ENCODE measurements at regions not wholly inside any gene's neighbourhood (a gene's known extent, or its start where the extent isn't known, plus 50 kb on each side); places are given as distances from the start of the nearest gene placed in this dataset.
"Not testable (repeated sequence)": the region's sequence is repeated elsewhere in the genome, so short reads cannot be mapped to it uniquely, and the experiment has no call there.

DNA sequence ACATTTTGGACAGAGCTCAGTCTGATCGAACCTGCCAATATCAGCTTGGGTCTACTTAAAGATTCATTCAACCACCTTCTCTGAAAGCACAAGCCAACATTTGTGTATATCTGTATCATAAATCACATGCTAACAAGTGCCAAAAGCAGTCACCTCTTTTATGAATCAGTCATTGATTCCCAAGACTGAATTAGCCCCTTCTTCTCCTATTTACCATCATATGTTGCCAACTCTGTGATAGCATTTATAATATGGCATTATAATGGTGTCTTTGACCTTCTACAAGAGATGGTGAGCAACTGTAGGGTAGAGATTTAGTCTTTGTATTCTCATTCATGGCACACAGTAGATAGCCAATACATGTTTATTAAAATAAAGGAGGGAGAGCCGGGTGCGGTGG is 61.4 kb downstream of the DDX53 start:
- Histone ChIP-seq H3K4me3 (ENCODE audit: low read depth, low read length) (no peak overlapping the region), H3K27me3 (ENCODE audit: control insufficient read depth, insufficient read depth, low read length) (no peaks in the 10 kb centered on the region), H3K36me3 (ENCODE audit: control insufficient read depth, insufficient read depth, low read length) (no peaks in the 10 kb centered on the region), H3K9me3 (ENCODE audit: control insufficient read depth, insufficient read depth, low read length) (no peaks in the 10 kb centered on the region), H3K4me1 (ENCODE audit: control insufficient read depth, insufficient read depth, low read length) (no peaks in the 10 kb centered on the region), H3K27ac (ENCODE audit: low read depth, low read length) (no peak overlapping the region)
- 67% methylated on average over 1 of the region's 3 CpGs for WGBS (ENCODE audit: insufficient coverage)
- DNase-seq (ENCODE audit: low read depth in 4 of 6, low spot score in 6 of 6), result peak in 1 of 6 donors; percentile 18

DNA sequence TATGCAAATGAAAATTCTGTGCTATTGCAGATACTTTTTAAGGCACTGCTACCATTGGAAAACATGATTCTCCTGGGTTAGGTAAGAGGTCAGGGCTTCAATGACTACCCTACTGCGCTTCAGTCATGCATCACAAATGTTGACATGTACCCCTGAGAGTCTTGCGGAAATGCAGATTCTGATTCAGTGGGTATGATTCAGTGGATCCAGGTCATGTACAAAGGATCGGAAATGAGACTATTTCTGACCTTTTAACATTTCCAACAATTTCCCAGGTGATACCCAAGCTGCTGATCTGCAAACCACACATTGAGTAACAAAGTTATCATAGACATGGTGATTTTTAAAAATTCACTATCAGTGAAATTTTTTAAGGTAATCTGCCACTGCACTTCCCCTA is 62.6 kb downstream of the DDX53 start:
- 88% methylated on average over 2 of the region's 3 CpGs for WGBS (ENCODE audit: insufficient coverage)
- Histone ChIP-seq H3K27ac (ENCODE audit: low read depth, low read length) (no peak overlapping the region), H3K36me3 (ENCODE audit: control insufficient read depth, insufficient read depth, low read length) (no peaks in the 10 kb centered on the region), H3K4me1 (ENCODE audit: control insufficient read depth, insufficient read depth, low read length) (no peaks in the 10 kb centered on the region), H3K9me3 (ENCODE audit: control insufficient read depth, insufficient read depth, low read length) (no peaks in the 10 kb centered on the region), H3K4me3 (ENCODE audit: low read depth, low read length) (no peak overlapping the region), H3K27me3 (ENCODE audit: control insufficient read depth, insufficient read depth, low read length) (no peaks in the 10 kb centered on the region)
- DNase-seq (ENCODE audit: low read depth in 4 of 6, low spot score in 6 of 6), result no peak

DNA sequence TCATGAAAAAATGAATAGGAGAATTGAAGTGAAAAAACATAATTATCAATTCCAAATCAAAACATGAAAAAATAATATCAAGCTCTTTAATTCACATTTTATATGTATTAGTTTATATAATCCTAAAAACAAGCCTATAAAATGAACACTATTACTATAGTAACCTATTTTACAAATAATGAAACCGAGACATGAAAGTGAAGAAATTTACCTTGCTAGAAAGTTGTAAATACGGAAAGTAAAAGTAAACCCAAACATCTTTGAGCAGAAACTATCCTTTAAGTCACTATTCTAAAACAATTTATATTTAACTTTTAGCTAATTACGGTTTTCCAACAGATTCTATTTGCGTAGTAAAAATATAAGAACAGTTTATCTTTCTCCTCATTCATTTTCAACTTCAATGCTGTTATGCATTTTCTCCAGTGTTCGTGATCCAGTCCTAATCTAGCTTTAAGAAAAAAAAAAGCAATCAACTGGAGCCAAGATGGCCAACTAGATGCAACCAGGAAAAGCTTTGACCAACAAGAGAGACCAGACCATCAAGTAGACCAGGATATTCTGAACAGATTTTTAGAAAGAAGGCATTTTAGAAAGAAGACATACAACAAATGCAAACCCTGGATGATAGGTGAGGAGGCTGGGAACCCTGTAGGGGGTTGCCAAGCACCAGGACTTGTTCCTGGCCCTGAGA is 67.0 kb downstream of the DDX53 start:
- Histone ChIP-seq H3K36me3 (ENCODE audit: control insufficient read depth, insufficient read depth, low read length) (no peaks in the 10 kb centered on the region), H3K27ac (ENCODE audit: low read depth, low read length) (no peak overlapping the region), H3K27me3 (ENCODE audit: control insufficient read depth, insufficient read depth, low read length) (no peaks in the 10 kb centered on the region), H3K4me3 (ENCODE audit: low read depth, low read length) (no peak overlapping the region), H3K4me1 (ENCODE audit: control insufficient read depth, insufficient read depth, low read length) (no peaks in the 10 kb centered on the region), H3K9me3 (ENCODE audit: control insufficient read depth, insufficient read depth, low read length) (peaks cover 4% of the 10 kb centered on the region)
- 43% methylated on average over 1 of the region's 5 CpGs for WGBS (ENCODE audit: insufficient coverage)
- no peak for DNase-seq (ENCODE audit: low read depth in 4 of 6, low spot score in 6 of 6)

DNA sequence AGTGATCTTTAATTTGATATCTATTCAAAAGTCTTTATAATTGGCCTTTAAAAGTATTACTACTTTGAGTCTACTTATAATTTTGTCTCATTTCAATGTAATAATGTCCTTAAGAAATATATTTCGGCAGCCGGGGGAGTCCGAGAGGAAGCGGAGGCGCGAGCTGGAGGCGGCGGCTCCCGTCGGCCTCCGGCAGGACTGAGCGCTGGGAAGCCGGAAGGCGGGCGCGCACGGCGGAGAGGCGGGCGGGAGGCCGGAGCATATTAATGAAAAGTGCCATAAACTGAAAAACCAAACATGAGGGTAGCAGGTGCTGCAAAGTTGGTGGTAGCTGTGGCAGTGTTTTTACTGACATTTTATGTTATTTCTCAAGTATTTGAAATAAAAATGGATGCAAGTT is 75.7 kb downstream of the DDX53 start:
- H3K27ac ChIP-seq (ENCODE audit: low read depth, low read length); H3K4me3 ChIP-seq (ENCODE audit: low read depth, low read length); H3K4me1 ChIP-seq (ENCODE audit: control insufficient read depth, insufficient read depth, low read length); H3K9me3 ChIP-seq (ENCODE audit: control insufficient read depth, insufficient read depth, low read length); H3K36me3 ChIP-seq (ENCODE audit: control insufficient read depth, insufficient read depth, low read length); DNase-seq (ENCODE audit: low read depth in 4 of 6, low spot score in 6 of 6); H3K27me3 ChIP-seq (ENCODE audit: control insufficient read depth, insufficient read depth, low read length): not testable (repeated sequence)
- WGBS (ENCODE audit: insufficient coverage), result 89% methylated on average over 15 of the region's 21 CpGs

DNA sequence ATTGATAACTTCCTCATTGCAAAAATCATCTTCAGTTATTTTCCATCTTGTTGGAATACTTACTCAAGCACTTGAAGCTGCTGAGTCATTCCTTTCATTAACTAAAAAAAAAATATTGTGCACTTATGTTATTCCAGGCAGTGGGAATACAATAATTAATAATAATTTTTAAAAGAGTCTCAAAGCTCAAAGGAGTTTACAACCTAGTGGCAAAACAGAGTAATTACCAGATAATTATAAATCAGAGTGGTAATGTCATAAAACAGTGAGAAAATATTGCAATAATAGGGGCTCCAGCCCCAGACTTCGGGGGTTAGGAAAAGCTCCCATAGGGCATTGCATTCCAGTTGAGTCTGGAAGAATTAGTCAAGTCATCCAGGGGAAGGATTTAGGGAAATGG is 79.6 kb downstream of the DDX53 start:
- Histone ChIP-seq H3K4me1 (ENCODE audit: control insufficient read depth, insufficient read depth, low read length) (no peaks in the 10 kb centered on the region), H3K4me3 (ENCODE audit: low read depth, low read length) (no peak overlapping the region), H3K36me3 (ENCODE audit: control insufficient read depth, insufficient read depth, low read length) (no peaks in the 10 kb centered on the region), H3K27me3 (ENCODE audit: control insufficient read depth, insufficient read depth, low read length) (no peaks in the 10 kb centered on the region), H3K27ac (ENCODE audit: low read depth, low read length) (no peak overlapping the region), H3K9me3 (ENCODE audit: control insufficient read depth, insufficient read depth, low read length) (no peaks in the 10 kb centered on the region)
- no peak for DNase-seq (ENCODE audit: low read depth in 4 of 6, low spot score in 6 of 6)
- WGBS (ENCODE audit: insufficient coverage), result no CpG with 5 or more reads among the region's 1 CpG

DNA sequence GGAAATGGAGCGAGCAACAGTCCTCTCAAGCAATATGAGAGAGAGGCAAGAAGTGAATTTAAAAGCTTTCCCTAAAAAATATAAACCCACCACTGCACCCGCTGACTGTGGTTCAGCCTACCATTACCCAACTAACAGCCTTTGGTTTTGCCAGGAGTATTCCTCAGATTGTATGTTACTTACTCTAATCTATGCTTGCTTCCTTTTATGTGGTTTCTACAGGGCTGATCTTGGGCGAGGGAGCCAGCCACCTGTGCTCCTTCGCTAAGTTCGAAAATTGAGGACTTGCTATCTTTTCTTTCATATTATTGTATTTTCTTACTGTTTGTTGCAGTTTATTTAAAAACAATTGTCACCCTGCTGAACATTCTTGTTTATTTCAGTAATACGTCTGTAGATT is 101.1 kb downstream of the DDX53 start:
- Histone ChIP-seq H3K36me3 (ENCODE audit: control insufficient read depth, insufficient read depth, low read length) (no peaks in the 10 kb centered on the region), H3K27me3 (ENCODE audit: control insufficient read depth, insufficient read depth, low read length) (no peaks in the 10 kb centered on the region), H3K9me3 (ENCODE audit: control insufficient read depth, insufficient read depth, low read length) (peaks cover 2% of the 10 kb centered on the region), H3K4me1 (ENCODE audit: control insufficient read depth, insufficient read depth, low read length) (no peaks in the 10 kb centered on the region), H3K27ac (ENCODE audit: low read depth, low read length) (no peak overlapping the region), H3K4me3 (ENCODE audit: low read depth, low read length) (no peak overlapping the region)
- WGBS (ENCODE audit: insufficient coverage), result no CpG with 5 or more reads among the region's 6 CpGs
- DNase-seq (ENCODE audit: low read depth in 4 of 6, low spot score in 6 of 6), result no peak

DNA sequence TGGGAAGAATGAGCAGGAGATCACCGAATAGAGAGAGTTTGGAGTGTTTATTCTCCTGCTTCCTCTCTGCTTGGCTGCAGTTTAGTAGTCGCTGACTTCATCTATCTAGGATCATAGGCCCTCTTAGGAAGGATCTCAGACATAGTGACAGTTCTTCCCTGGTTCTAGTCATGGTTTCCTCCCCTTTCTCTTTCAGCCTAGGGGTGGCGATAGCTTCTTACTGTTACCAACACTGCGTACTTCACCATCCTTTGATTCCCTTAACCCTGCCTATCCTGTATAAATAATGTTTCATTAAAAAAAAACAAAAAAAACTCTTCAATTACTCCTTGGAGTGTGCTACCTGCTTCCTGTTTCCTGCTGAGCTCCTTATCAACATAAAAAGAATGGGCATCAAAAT is 103.8 kb downstream of the DDX53 start:
- DNase-seq (ENCODE audit: low read depth in 4 of 6, low spot score in 6 of 6), result no peak
- no peak overlapping the region for H3K4me3 ChIP-seq (ENCODE audit: low read depth, low read length)
- no peaks in the 10 kb centered on the region for H3K27me3 ChIP-seq (ENCODE audit: control insufficient read depth, insufficient read depth, low read length)
- no peaks in the 10 kb centered on the region for H3K4me1 ChIP-seq (ENCODE audit: control insufficient read depth, insufficient read depth, low read length)
- H3K27ac ChIP-seq (ENCODE audit: low read depth, low read length), result no peak overlapping the region
- H3K9me3 ChIP-seq (ENCODE audit: control insufficient read depth, insufficient read depth, low read length), result no peaks in the 10 kb centered on the region
- H3K36me3 ChIP-seq (ENCODE audit: control insufficient read depth, insufficient read depth, low read length), result no peaks in the 10 kb centered on the region
- WGBS (ENCODE audit: insufficient coverage), result 33% methylated on average over 1 of the region's 4 CpGs

DNA sequence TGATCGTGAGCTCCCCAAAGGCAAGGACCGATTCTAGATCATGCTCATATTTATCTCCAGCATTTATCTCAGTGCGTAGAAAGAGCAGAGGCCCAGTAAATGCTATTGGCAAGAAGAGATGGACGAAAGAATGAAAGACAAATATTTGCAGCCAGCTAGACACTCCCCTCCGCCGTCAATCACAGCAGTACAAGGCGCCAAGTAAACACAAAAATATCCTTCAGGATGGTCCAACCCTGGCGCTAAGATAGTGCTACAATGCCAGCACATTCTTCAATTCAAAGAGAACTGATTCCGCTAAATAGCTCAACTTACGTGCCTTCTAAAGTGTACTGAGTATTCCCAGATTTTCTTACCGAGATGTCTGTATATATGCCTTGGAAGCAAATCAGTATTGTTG is 114.5 kb downstream of the DDX53 start:
- Histone ChIP-seq H3K27ac (ENCODE audit: low read depth, low read length) (no peak overlapping the region), H3K27me3 (ENCODE audit: control insufficient read depth, insufficient read depth, low read length) (peaks cover 5% of the 10 kb centered on the region), H3K9me3 (ENCODE audit: control insufficient read depth, insufficient read depth, low read length) (no peaks in the 10 kb centered on the region), H3K4me3 (ENCODE audit: low read depth, low read length) (no peak overlapping the region), H3K36me3 (ENCODE audit: control insufficient read depth, insufficient read depth, low read length) (no peaks in the 10 kb centered on the region), H3K4me1 (ENCODE audit: control insufficient read depth, insufficient read depth, low read length) (no peaks in the 10 kb centered on the region)
- 85% methylated on average over 6 of the region's 11 CpGs for WGBS (ENCODE audit: insufficient coverage)
- DNase-seq (ENCODE audit: low read depth in 4 of 6, low spot score in 6 of 6), result no peak

DNA sequence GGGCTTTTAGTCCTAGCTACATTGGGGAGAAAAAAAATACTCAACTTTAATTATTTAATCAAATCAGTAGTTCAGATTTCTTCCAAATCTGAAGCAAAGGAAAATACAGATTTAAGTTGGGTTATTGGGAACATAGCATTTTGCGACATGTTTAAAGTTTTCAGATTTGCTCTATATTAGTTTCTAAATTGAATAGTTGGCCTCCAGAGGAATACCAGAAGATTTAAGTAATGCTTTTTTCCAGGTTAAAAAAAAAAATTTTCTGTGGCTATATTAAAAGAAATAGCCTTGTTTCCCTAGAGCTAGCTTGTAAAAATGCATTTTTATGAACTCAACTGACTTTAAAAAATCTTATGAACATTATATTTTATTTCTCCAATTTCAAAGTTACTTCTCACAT is 115.9 kb downstream of the DDX53 start:
- H3K4me3 ChIP-seq (ENCODE audit: low read depth, low read length), result no peak overlapping the region
- H3K27ac ChIP-seq (ENCODE audit: low read depth, low read length), result no peak overlapping the region
- H3K4me1 ChIP-seq (ENCODE audit: control insufficient read depth, insufficient read depth, low read length), result no peaks in the 10 kb centered on the region
- 100% methylated on average over 1 of the region's 1 CpG for WGBS (ENCODE audit: insufficient coverage)
- no peak for DNase-seq (ENCODE audit: low read depth in 4 of 6, low spot score in 6 of 6)
- peaks cover 5% of the 10 kb centered on the region for H3K27me3 ChIP-seq (ENCODE audit: control insufficient read depth, insufficient read depth, low read length)
- no peaks in the 10 kb centered on the region for H3K9me3 ChIP-seq (ENCODE audit: control insufficient read depth, insufficient read depth, low read length)
- H3K36me3 ChIP-seq (ENCODE audit: control insufficient read depth, insufficient read depth, low read length), result no peaks in the 10 kb centered on the region

DNA sequence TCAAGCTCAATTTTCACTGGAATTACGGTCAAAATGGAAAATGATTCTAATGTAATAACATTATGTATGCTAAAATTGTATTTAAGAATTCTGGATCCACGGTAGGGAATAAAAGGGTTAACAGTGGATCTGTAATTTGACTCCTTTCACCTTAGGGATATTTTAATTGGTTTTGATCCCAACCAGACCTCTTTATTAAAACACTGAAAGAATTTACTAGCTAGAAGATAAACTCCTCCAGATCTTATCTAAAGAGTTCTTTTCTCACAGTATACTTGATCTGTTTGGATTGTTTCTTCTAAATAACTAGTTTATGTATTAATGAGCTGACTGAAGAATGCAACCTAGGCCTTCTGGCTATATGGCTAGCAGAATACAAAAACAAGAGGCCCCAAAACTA is 118.4 kb downstream of the DDX53 start:
- no CpG with 5 or more reads among the region's 2 CpGs for WGBS (ENCODE audit: insufficient coverage)
- DNase-seq (ENCODE audit: low read depth in 4 of 6, low spot score in 6 of 6), result no peak
- Histone ChIP-seq H3K4me3 (ENCODE audit: low read depth, low read length) (no peak overlapping the region), H3K27me3 (ENCODE audit: control insufficient read depth, insufficient read depth, low read length) (peaks cover 2% of the 10 kb centered on the region), H3K4me1 (ENCODE audit: control insufficient read depth, insufficient read depth, low read length) (no peaks in the 10 kb centered on the region), H3K9me3 (ENCODE audit: control insufficient read depth, insufficient read depth, low read length) (no peaks in the 10 kb centered on the region), H3K27ac (ENCODE audit: low read depth, low read length) (no peak overlapping the region), H3K36me3 (ENCODE audit: control insufficient read depth, insufficient read depth, low read length) (no peaks in the 10 kb centered on the region)
